ENCODE measurements at regions not wholly inside any gene's neighbourhood (a gene's known extent, or its start where the extent isn't known, plus 50 kb on each side); places are given as distances from the start of the nearest gene placed in this dataset.

GRCh38 chr15:85941186-85941855, 138.3 kb upstream of the AGBL1 start:
- no peak for DNase-seq (ENCODE audit: low spot score)

GRCh38 chr15:85942632-85943031, 137.0 kb upstream of the AGBL1 start:
- no peak for DNase-seq (ENCODE audit: low spot score)

GRCh38 chr15:85943151-85943550, 136.5 kb upstream of the AGBL1 start:
- DNase-seq (ENCODE audit: low spot score), result no peak

GRCh38 chr15:85943791-85944190, 135.9 kb upstream of the AGBL1 start:
- DNase-seq (ENCODE audit: low spot score), result no peak

GRCh38 chr15:85947021-85947420, 132.7 kb upstream of the AGBL1 start:
- no peak for DNase-seq (ENCODE audit: low spot score)

GRCh38 chr15:85947936-85948335, 131.7 kb upstream of the AGBL1 start:
- DNase-seq (ENCODE audit: low spot score), result no peak

GRCh38 chr15:85950101-85950500, 129.6 kb upstream of the AGBL1 start:
- DNase-seq (ENCODE audit: low spot score), result no peak

GRCh38 chr15:85954586-85954985, 125.1 kb upstream of the AGBL1 start:
- no peak for DNase-seq (ENCODE audit: low spot score)

- DNase-seq (ENCODE audit: low spot score), result no peak
Observed at GRCh38 chr15:85955501-85956391, 123.9 kb upstream of the AGBL1 start.

- DNase-seq (ENCODE audit: low spot score), result no peak
Observed at GRCh38 chr15:85956532-85957275, 123.0 kb upstream of the AGBL1 start.

- no peak for DNase-seq (ENCODE audit: low spot score)
Observed at GRCh38 chr15:85959611-85960010, 120.1 kb upstream of the AGBL1 start.

- no peak for DNase-seq (ENCODE audit: low spot score)
Observed at GRCh38 chr15:85960381-85960780, 119.3 kb upstream of the AGBL1 start.

- no peak for DNase-seq (ENCODE audit: low spot score)
Observed at GRCh38 chr15:85961821-85962220, 117.8 kb upstream of the AGBL1 start.

GRCh38 chr15:85963262-85963760, 116.4 kb upstream of the AGBL1 start:
- DNase-seq (ENCODE audit: low spot score), result no peak

- no peak for DNase-seq (ENCODE audit: low spot score)
Observed at GRCh38 chr15:85964471-85964870, 115.2 kb upstream of the AGBL1 start.

- DNase-seq (ENCODE audit: low spot score), result no peak
Observed at GRCh38 chr15:85967553-85967952, 112.1 kb upstream of the AGBL1 start.

GRCh38 chr15:85972805-85973540, 106.7 kb upstream of the AGBL1 start:
- no peak for DNase-seq (ENCODE audit: low spot score)

GRCh38 chr15:85973584-85974347, 105.9 kb upstream of the AGBL1 start:
- DNase-seq (ENCODE audit: low spot score), result no peak

- no peak for DNase-seq (ENCODE audit: low spot score)
Observed at GRCh38 chr15:85974348-85974705, 105.3 kb upstream of the AGBL1 start.

- DNase-seq (ENCODE audit: low spot score), result no peak
Observed at GRCh38 chr15:85974742-85975141, 104.9 kb upstream of the AGBL1 start.

GRCh38 chr15:85976102-85976501, 103.6 kb upstream of the AGBL1 start:
- DNase-seq (ENCODE audit: low spot score), result no peak
